GM21528 (cell line): ENCODE measurements at regions not wholly inside any gene's neighbourhood (a gene's known extent, or its start where the extent isn't known, plus 50 kb on each side); places are given as distances from the start of the nearest gene placed in this dataset.
"Not testable (repeated sequence)": the region's sequence is repeated elsewhere in the genome, so short reads cannot be mapped to it uniquely, and the experiment has no call there.

Experiments
- ATAC-seq: cut with Tn5 transposase; IDR thresholded peaks from one replicate; pipeline ENCODE4 v1.9.1; 2021; ENCODE audit warnings: mild to moderate bottlenecking, moderate library complexity; ENCODE audit not compliant: unreplicated experiment, low FRiP score

DNA sequence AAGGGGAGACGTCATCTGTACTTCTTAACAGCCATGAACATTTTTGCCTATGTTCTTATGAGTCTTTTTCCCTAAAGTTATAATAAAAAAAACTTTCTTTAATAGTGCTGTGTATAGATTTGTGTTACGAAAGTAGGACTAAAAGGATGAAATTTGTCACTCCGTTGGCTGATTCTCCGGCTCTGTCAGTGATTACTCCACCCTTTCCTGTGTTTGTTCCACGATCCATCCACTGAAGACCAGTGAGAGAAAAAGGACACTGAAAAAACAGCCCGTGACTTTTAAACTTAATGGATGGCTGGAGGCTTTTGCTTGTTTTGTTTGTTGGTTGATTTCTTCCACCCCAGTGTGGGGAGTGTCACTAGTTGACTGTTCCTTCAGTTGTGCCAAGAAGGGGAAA is 232.0 kb upstream of the NOX3 start:
- no peak for ATAC-seq

DNA sequence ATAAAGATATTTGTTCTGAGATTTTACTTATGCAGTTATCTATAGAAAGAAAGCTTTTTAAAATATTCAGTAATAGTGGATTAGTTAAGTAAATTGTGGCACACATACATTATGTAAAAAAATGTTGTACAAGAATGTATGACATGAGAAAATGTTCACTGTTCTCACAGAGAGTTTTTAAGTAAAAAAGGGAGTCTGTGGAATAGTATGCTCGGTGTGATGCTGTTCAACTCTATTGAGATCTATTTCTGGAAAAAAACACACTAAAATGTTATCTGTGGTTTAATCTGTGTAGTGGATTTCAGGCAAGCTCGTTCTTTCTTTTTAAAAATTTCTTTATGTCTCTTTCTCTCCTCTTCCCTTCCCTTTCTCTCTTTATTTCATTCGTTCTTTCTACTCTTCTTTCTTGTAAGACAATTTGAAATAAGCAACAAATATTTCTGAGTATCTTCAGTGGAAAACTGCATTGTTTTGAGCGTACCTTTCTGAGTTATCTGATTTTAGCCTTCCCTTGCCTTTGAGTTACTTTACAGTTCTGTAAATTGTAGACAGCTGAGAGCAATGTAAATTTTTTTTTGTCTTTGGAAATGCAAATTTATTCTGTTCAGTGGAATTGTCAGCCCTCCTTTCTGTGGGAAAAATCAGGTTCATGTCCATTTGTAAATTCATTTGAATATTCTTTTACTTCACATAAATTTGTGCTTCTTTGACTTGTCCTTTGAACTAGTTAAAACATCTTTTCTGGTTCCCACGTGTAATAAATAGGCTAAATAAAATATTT is 229.0 kb upstream of the NOX3 start:
- no peak for ATAC-seq

DNA sequence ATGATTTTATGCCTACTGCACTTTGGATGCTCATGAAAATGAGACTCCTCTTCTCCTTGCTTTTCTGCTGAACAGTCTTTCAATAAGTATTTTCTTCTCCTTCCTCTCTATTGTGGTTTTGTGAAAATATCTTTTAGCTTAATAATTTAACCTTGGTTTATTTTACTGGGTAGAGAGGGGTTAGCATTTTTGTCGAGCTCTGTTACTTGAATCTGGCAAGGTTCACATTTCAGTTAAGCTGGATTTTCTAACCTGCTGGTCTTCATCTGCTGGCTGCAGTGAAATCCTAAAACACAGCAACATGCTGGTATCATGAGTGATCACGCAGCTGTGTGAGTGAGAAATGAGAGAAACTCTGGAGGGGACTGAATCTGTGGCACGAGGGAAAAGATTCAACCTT is 222.7 kb upstream of the NOX3 start:
- no peak for ATAC-seq

DNA sequence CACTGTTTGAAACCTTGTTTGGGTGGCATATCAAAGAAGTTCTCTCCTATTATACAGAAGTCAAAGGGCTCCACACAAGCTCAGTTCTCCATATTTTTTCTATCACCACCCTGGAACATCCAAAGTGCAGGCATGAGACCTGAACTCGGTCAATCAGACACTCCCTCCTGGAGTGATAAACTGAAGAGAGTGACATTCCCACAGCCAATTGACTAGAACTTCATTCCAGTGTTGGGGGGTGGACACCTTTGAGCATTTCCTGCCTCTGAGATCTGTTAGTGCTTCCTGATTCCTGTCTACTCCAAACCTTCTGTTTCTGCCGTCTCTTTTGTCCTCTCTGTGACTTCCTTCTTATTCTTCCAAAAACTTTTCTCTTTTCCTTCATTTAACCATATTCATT is 220.7 kb upstream of the NOX3 start:
- ATAC-seq = no peak

DNA sequence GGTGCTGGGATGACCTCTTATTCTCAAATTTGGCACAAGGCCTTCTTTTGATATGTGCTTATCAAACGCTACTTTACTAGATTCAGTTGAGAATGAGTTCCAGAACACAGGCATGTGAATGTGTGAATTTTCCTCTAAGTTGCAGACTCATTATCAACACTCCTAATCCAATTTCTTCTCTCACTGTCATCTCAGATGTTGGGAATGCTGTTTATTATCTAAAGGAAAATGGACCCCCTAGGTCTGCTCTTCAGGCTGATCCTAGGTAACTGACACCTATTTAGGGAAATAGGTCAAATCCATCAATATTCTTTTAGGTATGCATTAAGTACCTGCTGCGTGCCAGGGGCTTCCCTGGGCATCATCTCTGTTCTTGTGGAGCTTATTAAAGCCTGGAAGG is 215.0 kb upstream of the NOX3 start:
- no peak for ATAC-seq

DNA sequence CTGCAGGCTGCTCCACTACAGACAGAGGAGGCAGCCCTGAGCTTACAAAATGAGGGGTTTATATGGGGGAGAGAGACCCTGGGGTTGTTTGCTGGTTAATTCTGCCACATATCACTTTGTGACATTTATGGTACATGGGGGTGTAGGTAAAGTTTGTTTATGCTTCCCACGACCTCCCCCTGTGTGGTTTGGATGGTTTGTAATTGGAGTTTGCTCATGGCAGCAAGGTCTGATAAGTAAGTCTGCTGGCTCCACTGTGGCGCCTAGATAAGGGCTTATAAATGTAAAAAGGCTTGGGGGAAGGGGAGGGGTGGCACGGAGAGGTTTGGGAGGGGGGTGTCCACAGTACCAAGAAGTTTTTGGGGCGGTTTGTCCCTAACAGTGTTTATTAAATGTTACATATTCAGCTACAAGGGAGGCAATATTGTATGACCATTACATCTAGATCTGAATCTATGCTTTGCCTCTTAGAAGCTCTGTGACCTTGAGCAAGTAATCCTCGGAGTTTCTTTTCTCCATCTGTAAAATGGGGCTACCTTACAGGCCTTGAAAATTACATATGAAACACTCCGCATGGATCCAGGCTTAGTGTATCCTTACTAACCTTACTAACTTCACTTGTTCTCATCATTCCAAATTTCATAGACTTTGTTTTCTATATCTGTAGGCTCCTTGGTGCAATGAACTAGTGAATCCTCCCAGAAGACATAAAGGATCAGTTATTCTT is 204.8 kb upstream of the NOX3 start:
- no peak for ATAC-seq

DNA sequence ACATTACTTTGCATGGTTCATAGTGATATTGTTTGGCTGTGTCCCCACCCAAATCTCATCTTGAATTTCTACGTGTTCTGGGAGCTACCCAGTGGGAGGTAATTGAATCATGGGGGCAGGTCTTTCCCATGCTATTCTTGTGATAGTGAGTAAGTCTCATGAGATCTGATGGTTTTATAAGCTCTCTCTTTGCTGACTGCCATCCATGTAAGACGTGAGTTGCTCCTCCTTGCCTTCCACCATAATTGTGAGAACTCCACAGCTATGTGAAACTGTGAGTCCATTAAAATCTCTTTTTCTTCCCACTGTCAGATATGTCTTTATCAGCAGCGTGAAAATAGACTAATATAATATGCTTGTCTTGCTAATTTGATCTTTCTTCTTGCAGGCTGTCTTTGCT is 200.4 kb upstream of the NOX3 start:
- no peak for ATAC-seq

DNA sequence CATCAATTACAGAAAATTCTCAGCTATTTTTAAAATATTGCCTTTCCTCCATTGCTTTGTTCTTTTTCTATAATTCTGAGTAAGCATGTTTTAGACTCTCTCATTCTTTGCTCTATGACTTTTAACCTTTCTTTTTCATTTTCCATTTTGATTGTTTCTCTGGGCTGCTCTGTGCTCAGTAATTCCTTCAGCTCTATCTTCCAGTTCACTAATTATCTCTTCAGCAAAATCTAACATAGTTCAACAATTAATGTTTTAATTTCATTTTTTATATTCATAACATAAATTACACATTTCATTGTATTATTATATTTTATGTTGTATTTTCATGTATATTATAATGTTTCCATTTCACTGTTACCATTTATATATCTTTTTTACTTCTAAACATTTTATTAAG is 198.8 kb upstream of the NOX3 start:
- no peak for ATAC-seq

DNA sequence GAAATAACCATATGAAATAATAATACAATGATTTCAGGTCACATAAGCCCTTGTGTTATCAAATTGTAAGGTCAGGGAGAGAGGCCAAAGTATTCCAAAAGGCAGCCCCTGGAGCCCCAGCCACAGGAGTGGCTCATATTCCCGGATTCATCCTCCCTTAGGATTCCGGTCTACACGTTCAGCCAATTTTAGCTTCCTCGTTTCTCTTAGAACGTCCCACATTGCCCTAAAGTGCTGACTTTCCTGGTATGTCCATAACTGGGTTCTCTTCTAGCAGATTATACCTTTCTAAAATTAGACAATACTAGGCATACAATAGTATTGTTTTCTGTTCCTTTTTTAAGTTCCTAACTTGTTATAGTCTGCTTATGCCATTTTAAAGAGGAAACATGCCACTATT is 192.7 kb upstream of the NOX3 start:
- no peak for ATAC-seq

DNA sequence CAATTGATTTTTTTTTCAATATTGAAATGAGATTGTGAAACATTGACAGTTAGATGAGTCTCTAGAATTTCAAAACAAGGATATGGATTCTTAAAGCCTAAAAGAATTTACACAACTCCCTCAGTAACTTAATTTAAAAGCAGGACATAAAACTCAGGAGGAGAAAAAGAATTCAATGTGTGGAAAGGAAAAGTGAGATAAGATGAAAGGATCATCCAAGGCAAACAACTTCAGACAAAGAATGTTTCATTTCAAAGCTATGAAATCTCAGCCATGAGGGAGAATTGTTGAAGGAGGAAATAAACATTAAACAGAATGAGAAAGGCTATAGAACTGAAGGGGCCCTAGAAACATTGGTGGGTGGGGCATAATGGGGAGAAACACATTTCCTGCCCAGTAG is 191.7 kb upstream of the NOX3 start:
- no peak for ATAC-seq

DNA sequence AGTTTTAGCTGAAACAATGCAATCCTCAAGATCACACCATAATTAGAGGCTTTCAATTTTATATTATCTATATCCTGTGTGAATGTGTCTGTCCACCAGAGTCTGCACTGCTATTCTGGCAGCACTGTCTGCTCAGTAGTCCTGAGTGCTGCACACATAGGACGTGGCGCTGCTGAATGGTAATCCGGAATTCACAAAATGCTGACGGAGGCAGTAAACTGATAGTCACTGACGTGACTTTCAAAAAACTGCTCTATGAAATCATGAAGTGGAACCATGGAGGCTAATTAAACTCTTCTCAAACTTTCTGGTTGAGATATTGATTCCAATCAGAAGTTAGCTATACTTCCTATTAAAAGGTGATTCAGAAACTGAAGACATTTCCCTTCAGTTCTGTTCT is 190.8 kb upstream of the NOX3 start:
- ATAC-seq = no peak

DNA sequence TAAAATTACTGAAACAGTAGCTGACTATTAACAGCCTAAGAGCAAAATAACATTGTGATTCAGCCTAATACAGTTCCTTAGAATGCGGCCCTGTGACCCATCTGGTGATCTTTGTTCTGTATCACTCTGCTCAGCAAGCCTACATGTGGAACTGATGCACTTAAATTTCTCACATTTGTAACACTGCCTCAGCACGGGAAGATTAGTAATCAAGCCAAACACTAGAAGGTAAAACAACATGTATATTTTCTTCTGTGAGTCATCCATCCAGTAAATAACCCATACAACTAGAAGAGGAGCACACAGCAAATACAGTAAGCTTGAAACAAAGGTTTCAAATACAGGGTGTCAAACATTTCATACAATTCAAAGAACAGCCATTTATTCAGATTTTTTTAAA is 189.7 kb upstream of the NOX3 start:
- ATAC-seq = no peak

DNA sequence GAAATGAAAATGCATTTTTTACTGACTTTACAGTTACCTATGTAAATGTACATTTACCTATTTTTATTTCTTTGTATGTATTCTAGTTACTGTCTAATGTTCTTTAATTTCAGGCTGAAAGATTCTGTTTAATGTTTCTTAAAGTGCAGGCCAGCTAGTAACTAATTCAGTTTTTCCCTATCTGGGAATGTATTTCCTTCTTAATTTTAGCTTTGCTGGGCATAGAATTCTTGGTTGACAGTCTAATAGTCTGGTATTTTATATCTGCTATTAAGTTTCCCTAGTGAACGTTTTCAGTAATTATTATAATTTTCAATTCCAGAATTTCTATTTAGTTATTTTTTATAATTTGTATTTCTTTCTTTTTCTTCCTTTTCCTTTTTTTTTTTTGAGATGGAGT is 186.0 kb upstream of the NOX3 start:
- ATAC-seq = no peak

DNA sequence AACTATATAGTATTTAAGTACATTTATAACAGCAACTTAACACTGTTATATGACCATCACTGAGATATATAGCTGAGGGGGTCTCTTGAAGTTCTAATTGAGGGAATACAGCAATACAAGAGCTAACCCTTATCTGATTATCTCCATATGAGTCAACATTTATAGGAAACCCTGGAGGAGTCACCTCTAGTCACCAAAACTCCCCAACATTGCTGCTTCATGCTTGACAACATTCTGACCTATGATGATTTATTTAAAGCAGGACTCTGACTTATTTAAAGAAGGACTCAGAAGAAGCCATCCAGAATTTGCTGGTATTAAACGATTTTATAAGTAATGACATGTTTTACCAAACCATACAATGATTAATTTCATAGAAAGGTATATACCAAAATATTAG is 182.6 kb upstream of the NOX3 start:
- ATAC-seq = no peak

DNA sequence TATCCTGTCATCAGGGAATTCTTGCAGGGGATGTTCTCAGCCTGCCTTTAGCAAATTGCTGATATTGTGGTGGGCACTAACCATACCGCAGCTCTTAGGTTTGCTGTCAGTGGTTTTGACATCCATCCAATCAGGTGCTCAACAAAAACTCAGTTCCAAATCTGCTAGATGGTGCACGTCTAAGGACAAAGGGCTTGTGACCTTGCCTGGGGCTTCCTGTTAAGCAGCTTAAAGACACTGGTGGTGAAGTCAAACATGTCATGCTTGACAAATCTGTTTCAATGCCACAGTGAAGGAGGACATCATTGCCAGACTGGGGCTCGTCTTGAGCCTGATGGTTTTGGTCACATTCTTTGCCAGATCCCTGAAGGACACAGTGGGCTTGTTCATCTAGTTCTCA is 179.8 kb upstream of the NOX3 start:
- ATAC-seq = no peak

DNA sequence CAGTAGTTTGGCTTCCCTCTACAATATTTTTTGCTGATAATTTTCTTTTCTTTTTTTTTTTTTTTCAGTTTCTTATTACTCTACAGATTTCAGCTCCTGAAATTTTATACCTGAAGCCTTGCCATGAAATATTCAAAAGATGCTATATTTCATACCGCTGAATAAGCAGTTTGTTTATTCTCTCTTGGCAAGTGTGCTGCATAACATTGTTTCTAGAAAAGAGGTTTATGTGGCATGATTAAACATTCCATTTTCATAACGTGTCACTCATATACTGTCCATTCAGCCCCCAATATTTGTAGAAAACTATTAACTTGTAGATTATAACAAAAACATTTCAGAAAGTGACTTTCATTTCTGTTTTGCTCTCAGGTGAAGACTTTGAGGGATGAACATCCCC is 174.4 kb upstream of the NOX3 start:
- no peak for ATAC-seq

DNA sequence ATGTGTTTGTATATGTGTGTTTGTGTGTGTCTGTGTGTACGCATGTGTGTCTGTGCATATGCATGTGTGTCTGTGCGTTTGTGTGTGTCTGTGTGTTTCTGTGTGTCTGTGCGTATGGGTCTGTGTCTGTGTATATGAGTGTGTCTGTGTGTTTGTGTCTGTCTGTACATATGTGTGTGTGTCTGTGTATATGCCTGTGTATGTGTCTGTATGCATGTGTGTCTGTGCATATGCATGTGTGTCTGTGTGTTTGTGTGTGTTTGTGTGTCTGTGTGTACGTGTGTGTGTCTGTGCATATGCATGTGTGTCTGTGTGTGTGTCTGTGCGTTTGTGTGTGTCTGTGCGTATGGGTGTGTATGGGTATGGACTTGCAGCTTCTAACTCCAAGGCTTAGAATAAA is 174.0 kb upstream of the NOX3 start:
- ATAC-seq = no peak

DNA sequence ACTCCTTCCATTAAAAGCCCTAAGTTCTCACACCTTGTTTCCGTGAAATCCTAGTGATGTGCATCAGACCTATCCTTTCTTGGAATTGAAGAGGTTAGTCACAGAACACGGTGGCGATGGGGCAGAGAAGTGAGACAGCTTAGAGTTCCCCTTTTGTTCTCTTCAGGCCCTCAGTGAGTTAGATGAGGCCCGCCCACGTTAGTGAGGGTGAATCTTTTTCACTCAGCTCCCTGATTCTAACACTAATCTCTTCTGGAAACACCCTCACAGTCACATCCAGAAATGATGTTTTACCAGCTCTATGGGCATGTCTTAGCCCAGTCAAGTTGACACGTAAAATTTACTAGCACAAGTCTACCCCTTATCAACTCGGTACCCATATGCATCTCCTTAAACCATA is 172.7 kb upstream of the NOX3 start:
- ATAC-seq = peak; percentile 77

DNA sequence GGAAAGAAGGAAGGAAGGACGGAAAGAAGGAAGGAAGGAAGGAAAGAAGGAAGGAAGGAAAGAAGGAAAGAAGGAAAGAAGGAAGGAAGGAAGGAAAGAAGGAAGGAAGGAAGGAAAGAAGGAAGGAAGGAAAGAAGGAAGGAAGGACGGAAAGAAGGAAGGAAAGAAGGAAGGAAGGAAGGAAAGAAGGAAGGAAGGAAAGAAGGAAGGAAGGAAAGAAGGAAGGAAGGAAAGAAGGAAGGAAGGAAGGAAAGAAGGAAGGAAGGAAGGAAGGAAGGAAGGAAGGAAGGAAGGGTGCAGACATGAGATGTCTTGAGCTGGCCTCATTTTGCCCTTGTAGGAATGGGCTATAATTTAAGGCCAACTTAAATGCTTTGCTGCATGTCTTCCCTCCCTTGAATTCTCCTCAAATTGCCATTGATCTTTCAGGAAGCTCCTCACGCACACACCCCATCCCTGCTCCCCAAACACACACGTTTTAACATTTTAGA is 172.1 kb upstream of the NOX3 start:
- ATAC-seq = not testable (repeated sequence)

DNA sequence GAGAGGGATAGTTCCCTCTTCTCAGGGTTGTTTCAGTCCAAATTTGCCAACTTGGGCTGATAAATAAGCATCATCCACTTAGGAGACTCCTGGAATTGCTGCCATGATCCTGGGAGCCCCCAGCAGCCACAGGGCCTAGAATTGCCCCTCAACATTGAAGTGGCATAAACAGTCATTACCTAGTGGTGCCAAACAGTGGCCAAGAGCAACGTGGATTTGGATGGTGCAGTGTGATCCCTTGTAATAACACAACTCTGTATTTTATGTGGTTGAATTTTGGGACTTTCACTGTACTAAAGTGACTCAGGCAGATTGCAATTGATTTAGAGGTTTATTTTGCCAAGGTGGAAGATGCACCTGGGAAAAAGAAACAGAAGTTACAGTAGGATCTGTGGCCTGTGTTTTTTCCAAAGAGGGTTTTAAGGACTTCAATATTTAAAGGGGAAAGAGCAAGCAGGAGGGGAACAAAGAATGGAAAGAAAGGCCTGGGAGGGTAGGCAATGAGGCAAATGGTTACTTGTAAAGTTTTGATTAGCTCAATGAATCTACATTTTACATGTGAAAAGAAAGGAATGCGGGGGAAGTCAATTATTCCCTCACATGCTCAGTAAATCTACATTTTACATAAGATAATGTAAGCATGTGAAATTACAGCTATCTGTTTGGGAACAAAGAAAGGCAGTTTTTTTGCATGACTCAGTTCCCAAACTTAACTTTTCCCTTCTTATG is 168.0 kb upstream of the NOX3 start:
- no peak for ATAC-seq

DNA sequence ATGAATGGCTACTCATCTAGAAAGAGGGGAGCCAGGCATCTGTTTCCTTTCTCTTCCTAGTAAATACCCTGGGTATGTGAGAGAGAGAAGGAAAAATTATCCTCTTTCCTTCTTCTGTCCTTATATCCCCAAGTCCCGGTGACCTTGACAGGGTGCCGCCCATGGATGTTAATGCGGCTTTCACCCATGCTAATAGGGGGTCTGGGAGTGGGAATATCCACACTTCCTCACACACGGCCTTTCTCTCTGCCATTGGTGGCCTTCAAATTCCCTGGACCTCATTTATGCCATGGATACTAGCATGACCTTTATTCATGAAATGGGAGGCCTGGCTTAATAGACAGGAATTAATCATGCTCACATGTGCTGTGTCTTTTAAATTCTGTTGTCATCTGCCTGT is 159.0 kb upstream of the NOX3 start:
- ATAC-seq = no peak
